ENCODE measurements at regions not wholly inside any gene's neighbourhood (a gene's known extent, or its start where the extent isn't known, plus 50 kb on each side); places are given as distances from the start of the nearest gene placed in this dataset.

GRCh38 chr2:217061916-217062505, 202.1 kb upstream of the TNP1 start:
- DNase-seq (ENCODE audit: low spot score): no peak

GRCh38 chr2:217060951-217061547, 201.2 kb upstream of the TNP1 start:
- peak; percentile 32 for DNase-seq (ENCODE audit: low spot score)

- peak; percentile 17 for DNase-seq (ENCODE audit: low spot score)
Observed at GRCh38 chr2:217060516-217060915, 200.7 kb upstream of the TNP1 start.

- DNase-seq (ENCODE audit: low spot score): peak; percentile 84
Observed at GRCh38 chr2:217058791-217059755, 199.2 kb upstream of the TNP1 start.

GRCh38 chr2:217057773-217058172, 197.9 kb upstream of the TNP1 start:
- DNase-seq (ENCODE audit: low spot score): no peak

- no peak for DNase-seq (ENCODE audit: low spot score)
Observed at GRCh38 chr2:217055624-217056023, 195.8 kb upstream of the TNP1 start.

- DNase-seq (ENCODE audit: low spot score): no peak
Observed at GRCh38 chr2:217054791-217055190, 194.9 kb upstream of the TNP1 start.

GRCh38 chr2:217052856-217053577, 193.2 kb upstream of the TNP1 start:
- DNase-seq (ENCODE audit: low spot score): no peak

- DNase-seq (ENCODE audit: low spot score): no peak
Observed at GRCh38 chr2:217051416-217051815, 191.6 kb upstream of the TNP1 start.

- no peak for DNase-seq (ENCODE audit: low spot score)
Observed at GRCh38 chr2:217049956-217050355, 190.1 kb upstream of the TNP1 start.

- no peak for DNase-seq (ENCODE audit: low spot score)
Observed at GRCh38 chr2:217049422-217049821, 189.6 kb upstream of the TNP1 start.

GRCh38 chr2:217048730-217049129, 188.9 kb upstream of the TNP1 start:
- no peak for DNase-seq (ENCODE audit: low spot score)

- DNase-seq (ENCODE audit: low spot score): no peak
Observed at GRCh38 chr2:217047631-217048030, 187.8 kb upstream of the TNP1 start.

GRCh38 chr2:217047209-217047608, 187.3 kb upstream of the TNP1 start:
- DNase-seq (ENCODE audit: low spot score): no peak

- no peak for DNase-seq (ENCODE audit: low spot score)
Observed at GRCh38 chr2:217045700-217046475, 186.0 kb upstream of the TNP1 start.

GRCh38 chr2:217040099-217040498, 180.2 kb upstream of the TNP1 start:
- DNase-seq (ENCODE audit: low spot score): no peak

GRCh38 chr2:217038001-217038400, 178.1 kb upstream of the TNP1 start:
- DNase-seq (ENCODE audit: low spot score): no peak

- DNase-seq (ENCODE audit: low spot score): no peak
Observed at GRCh38 chr2:217037353-217037752, 177.5 kb upstream of the TNP1 start.

GRCh38 chr2:217035967-217036366, 176.1 kb upstream of the TNP1 start:
- DNase-seq (ENCODE audit: low spot score): no peak

GRCh38 chr2:217033186-217033585, 173.3 kb upstream of the TNP1 start:
- no peak for DNase-seq (ENCODE audit: low spot score)

- DNase-seq (ENCODE audit: low spot score): no peak
Observed at GRCh38 chr2:217031445-217031844, 171.6 kb upstream of the TNP1 start.

- no peak for DNase-seq (ENCODE audit: low spot score)
Observed at GRCh38 chr2:217030081-217030480, 170.2 kb upstream of the TNP1 start.
